Caco-2 (cell line): ENCODE measurements at regions not wholly inside any gene's neighbourhood (a gene's known extent, or its start where the extent isn't known, plus 50 kb on each side); places are given as distances from the start of the nearest gene placed in this dataset.
A peak's percentile ranks its signal among the peaks of the same experiment; 100 is the strongest.
"Not testable (repeated sequence)": the region's sequence is repeated elsewhere in the genome, so short reads cannot be mapped to it uniquely, and the experiment has no call there.

ENCODE experiments used
- BruUV-seq: library from RNA; stranded (reverse); fragments of 400-500 nt; replicated peaks from 2 replicates; lab custom pipeline; 2021; lab: Mats Ljungman, UMichigan
- CTCF ChIA-PET: fragments of 300-600 bp; sonication (Branson Sonifier 250); formaldehyde crosslinking; loops from one replicate; lab custom pipeline; 2022; ENCODE audit warnings: antibody characterized with exemption; lab: Charles Lee
- POLR2A ChIA-PET: fragments of 300-600 bp; sonication (Branson Sonifier 250); formaldehyde crosslinking; loops from one replicate; lab custom pipeline; 2022; ENCODE audit warnings: antibody characterized with exemption; lab: Charles Lee
- DNase-seq, 2 experiments: peaks; one replicate each; pipeline versions ENCODE4 v3.0.0 to v3.0.0-alpha.2; 2020 to 2022
- H3K27me3 ChIP-seq: replicated peaks from 2 replicates; pipeline ENCODE4 v1.6.0; 2011; ENCODE audit warnings: low read length; ENCODE audit not compliant: control insufficient read depth, insufficient read depth
- H3K36me3 ChIP-seq: 2 replicates; pipeline ENCODE4 v1.5.1; 2011; ENCODE audit warnings: low read length; ENCODE audit not compliant: control insufficient read depth, insufficient read depth
- H3K4me1 ChIP-seq: fragments of 250-450 bp; sonication (Bioruptor Pico); 2 replicates; pipeline ENCODE4 v1.5.1; 2020; ENCODE audit warnings: mild to moderate bottlenecking
- H3K4me3 ChIP-seq: 2 replicates; pipeline ENCODE4 v1.5.1; 2011; ENCODE audit warnings: low read depth, mild to moderate bottlenecking, control low read depth, low read length
- H3K9me3 ChIP-seq: fragments of 250-450 bp; sonication (Bioruptor Pico); 2 replicates; pipeline ENCODE4 v1.5.1; 2020; ENCODE audit warnings: mild to moderate bottlenecking, moderate library complexity
- H3K27ac Mint-ChIP-seq: one replicate; pipeline ENCODE4 v1.8.0; 2022; ENCODE audit warnings: mixed read lengths; ENCODE audit not compliant: unreplicated experiment
- H3K27me3 Mint-ChIP-seq: one replicate; pipeline ENCODE4 v1.8.0; 2022; ENCODE audit warnings: mixed read lengths; ENCODE audit not compliant: insufficient read depth, unreplicated experiment
- H3K36me3 Mint-ChIP-seq: one replicate; pipeline ENCODE4 v1.8.0; 2022; ENCODE audit warnings: mild to moderate bottlenecking, mixed read lengths; ENCODE audit not compliant: insufficient read depth, unreplicated experiment
- H3K4me1 Mint-ChIP-seq: one replicate; pipeline ENCODE4 v1.8.0; 2022; ENCODE audit warnings: low read depth, mixed read lengths; ENCODE audit not compliant: unreplicated experiment
- H3K4me3 Mint-ChIP-seq: one replicate; pipeline ENCODE4 v1.8.0; 2022; ENCODE audit warnings: mild to moderate bottlenecking, moderate library complexity, mixed read lengths; ENCODE audit not compliant: unreplicated experiment
- H3K9me3 Mint-ChIP-seq: one replicate; pipeline ENCODE4 v1.8.0; 2022; ENCODE audit warnings: mixed read lengths; ENCODE audit not compliant: unreplicated experiment
- intact Hi-C: fragments of 100-400 bp; cut with micrococcal nuclease; formaldehyde crosslinking; loops from one replicate; pipeline ENCODE4 v1.10.0; 2022; ENCODE audit not compliant: unreplicated experiment
- TF ChIP-seq, protein P1 (sequence below), 2 experiments: fragments of 200-600 bp in 1 of 2; IDR thresholded peaks; 1 replicate in 1 of 2; 2 replicates in 1 of 2; pipeline versions ENCODE4 v1.5.1 to v1.8.0; 2011 to 2022; ENCODE audit warnings: antibody characterized with exemption in 1 of 2, control low read depth in 1 of 2, inconsistent platforms in 1 of 2, low read depth in 1 of 2, low read length in 1 of 2, mild to moderate bottlenecking in 1 of 2, moderate library complexity in 1 of 2; ENCODE audit not compliant: insufficient read depth in 1 of 2, severe bottlenecking in 1 of 2, unreplicated experiment in 1 of 2

- Mint-ChIP-seq H3K9me3 (peaks cover 10% of the 10 kb centered on the region), H3K27me3 (no peaks in the 10 kb centered on the region), H3K27ac (no peak overlapping the region), H3K4me1 (no peaks in the 10 kb centered on the region), H3K4me3 (no peak overlapping the region), H3K36me3 (no peaks in the 10 kb centered on the region)
- TF ChIP-seq, protein P1, sequence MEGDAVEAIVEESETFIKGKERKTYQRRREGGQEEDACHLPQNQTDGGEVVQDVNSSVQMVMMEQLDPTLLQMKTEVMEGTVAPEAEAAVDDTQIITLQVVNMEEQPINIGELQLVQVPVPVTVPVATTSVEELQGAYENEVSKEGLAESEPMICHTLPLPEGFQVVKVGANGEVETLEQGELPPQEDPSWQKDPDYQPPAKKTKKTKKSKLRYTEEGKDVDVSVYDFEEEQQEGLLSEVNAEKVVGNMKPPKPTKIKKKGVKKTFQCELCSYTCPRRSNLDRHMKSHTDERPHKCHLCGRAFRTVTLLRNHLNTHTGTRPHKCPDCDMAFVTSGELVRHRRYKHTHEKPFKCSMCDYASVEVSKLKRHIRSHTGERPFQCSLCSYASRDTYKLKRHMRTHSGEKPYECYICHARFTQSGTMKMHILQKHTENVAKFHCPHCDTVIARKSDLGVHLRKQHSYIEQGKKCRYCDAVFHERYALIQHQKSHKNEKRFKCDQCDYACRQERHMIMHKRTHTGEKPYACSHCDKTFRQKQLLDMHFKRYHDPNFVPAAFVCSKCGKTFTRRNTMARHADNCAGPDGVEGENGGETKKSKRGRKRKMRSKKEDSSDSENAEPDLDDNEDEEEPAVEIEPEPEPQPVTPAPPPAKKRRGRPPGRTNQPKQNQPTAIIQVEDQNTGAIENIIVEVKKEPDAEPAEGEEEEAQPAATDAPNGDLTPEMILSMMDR (IDR thresholded peaks at IDR 0.05; ENCODE audit: insufficient read depth in 1 of 2, low read depth in 1 of 2, low read length in 1 of 2, severe bottlenecking in 1 of 2, unreplicated experiment in 1 of 2): no peak
- intact Hi-C loops: no loop called here
- H3K27me3 ChIP-seq: no peaks in the 10 kb centered on the region
- ChIA-PET CTCF (no interaction called here), POLR2A (no interaction called here)
- BruUV-seq: no TSS peak
- H3K4me1 ChIP-seq: no peaks in the 10 kb centered on the region
- H3K36me3 ChIP-seq: no peaks in the 10 kb centered on the region
- no peaks in the 10 kb centered on the region for H3K9me3 ChIP-seq
- no peak for DNase-seq
- H3K4me3 ChIP-seq: no peak overlapping the region
Measured at GRCh38 chr2:17362956-17363355, 155.3 kb downstream of the RAD51AP2 start.

- POLR2A ChIA-PET: no interaction called here
- intact Hi-C loops: no loop called here
- CTCF ChIA-PET: no interaction called here
Measured at GRCh38 chr2:17355608-17356329, 162.5 kb downstream of the RAD51AP2 start.

DNA sequence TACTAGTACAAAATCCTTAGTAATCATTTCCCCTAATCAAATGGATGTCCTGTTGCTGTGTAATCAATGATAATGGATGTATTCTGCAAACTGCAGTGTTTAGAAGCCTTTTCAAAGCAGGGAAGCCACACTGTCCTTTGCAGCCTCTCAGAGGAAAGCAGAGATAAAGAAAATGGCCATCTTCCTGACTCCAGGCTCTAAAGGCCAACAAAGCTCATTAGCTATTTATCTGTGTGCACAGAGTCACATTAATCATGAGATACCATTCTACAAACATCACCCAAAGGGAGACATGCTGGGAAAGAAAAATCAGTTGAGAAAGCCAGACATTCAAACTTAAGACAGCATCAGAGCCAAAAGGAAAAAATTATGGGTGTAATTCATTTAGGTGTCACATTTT is 165.0 kb downstream of the RAD51AP2 start:
- H3K27ac Mint-ChIP-seq: no peak overlapping the region
- no peak overlapping the region for H3K4me3 ChIP-seq
- H3K4me1 Mint-ChIP-seq: peaks cover 7% of the 10 kb centered on the region
- no TSS peak for BruUV-seq
- H3K27me3 Mint-ChIP-seq: no peaks in the 10 kb centered on the region
- intact Hi-C loops: no loop called here
- no peaks in the 10 kb centered on the region for H3K36me3 ChIP-seq
- ChIA-PET CTCF (no interaction called here), POLR2A (no interaction called here)
- H3K4me3 Mint-ChIP-seq: no peak overlapping the region
- H3K9me3 Mint-ChIP-seq: no peaks in the 10 kb centered on the region
- no peaks in the 10 kb centered on the region for H3K36me3 Mint-ChIP-seq
- DNase-seq: no peak
- peaks cover 23% of the 10 kb centered on the region for H3K4me1 ChIP-seq
- H3K9me3 ChIP-seq: no peaks in the 10 kb centered on the region
- H3K27me3 ChIP-seq: no peaks in the 10 kb centered on the region
- TF ChIP-seq, protein P1 (IDR thresholded peaks at IDR 0.05; ENCODE audit: insufficient read depth in 1 of 2, low read depth in 1 of 2, low read length in 1 of 2, severe bottlenecking in 1 of 2, unreplicated experiment in 1 of 2): no peak

More at GRCh38 chr2:17355608-17356329, 162.5 kb downstream of the RAD51AP2 start:
- H3K36me3 ChIP-seq: no peaks in the 10 kb centered on the region
- Mint-ChIP-seq H3K27ac (no peak overlapping the region), H3K36me3 (no peaks in the 10 kb centered on the region), H3K9me3 (peaks cover 2% of the 10 kb centered on the region), H3K27me3 (no peaks in the 10 kb centered on the region), H3K4me3 (no peak overlapping the region), H3K4me1 (peaks cover 7% of the 10 kb centered on the region)
- BruUV-seq: no TSS peak
- H3K4me1 ChIP-seq: peaks cover 23% of the 10 kb centered on the region
- no peaks in the 10 kb centered on the region for H3K27me3 ChIP-seq
- H3K4me3 ChIP-seq: no peak overlapping the region
- no peak for DNase-seq
- H3K9me3 ChIP-seq: no peaks in the 10 kb centered on the region
- TF ChIP-seq, protein P1 (IDR thresholded peaks at IDR 0.05; ENCODE audit: insufficient read depth in 1 of 2, low read depth in 1 of 2, low read length in 1 of 2, severe bottlenecking in 1 of 2, unreplicated experiment in 1 of 2): no peak

DNA sequence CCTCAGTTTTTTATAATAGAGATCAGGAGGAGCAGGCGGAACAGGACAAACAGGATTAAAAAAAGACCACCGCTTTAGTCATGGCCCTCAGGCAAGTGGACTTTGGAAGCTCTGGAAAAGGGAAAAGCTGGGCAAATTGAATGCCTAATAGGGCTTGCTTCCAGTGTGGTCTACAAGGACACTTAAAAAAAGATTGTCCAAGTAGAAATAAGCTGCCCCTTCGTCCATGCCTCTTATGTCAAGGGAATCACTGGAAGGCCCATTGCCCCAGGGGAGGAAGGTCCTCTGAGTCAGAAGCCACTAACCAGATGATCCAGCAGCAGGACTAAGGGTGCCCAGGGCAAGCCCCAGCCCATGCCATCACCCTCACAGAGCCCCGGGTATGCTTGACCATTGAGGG is 175.5 kb downstream of the RAD51AP2 start:
- H3K9me3 ChIP-seq, intact Hi-C loops, H3K4me3 ChIP-seq, CTCF ChIA-PET, POLR2A ChIA-PET, H3K27me3 Mint-ChIP-seq, H3K27me3 ChIP-seq, H3K4me1 ChIP-seq, H3K27ac Mint-ChIP-seq, BruUV-seq, H3K36me3 Mint-ChIP-seq, H3K9me3 Mint-ChIP-seq, H3K36me3 ChIP-seq, H3K4me1 Mint-ChIP-seq, H3K4me3 Mint-ChIP-seq: not testable (repeated sequence)
- peak in 1 of 2 experiments; percentile 3 for DNase-seq
